ENCODE measurements at regions not wholly inside any gene's neighbourhood (a gene's known extent, or its start where the extent isn't known, plus 50 kb on each side); places are given as distances from the start of the nearest gene placed in this dataset.
"Not testable (repeated sequence)": the region's sequence is repeated elsewhere in the genome, so short reads cannot be mapped to it uniquely, and the experiment has no call there.

GRCh38 chr4:116005037-116005805 lies 891.8 kb upstream of the NDST4 start:
- H3K27ac Mint-ChIP-seq (ENCODE audit: unreplicated experiment): peak overlapping the region; percentile 80
- H3K4me3 Mint-ChIP-seq (ENCODE audit: low read depth, unreplicated experiment): no peak overlapping the region
- TF ChIP-seq CTCF (IDR thresholded peaks at IDR 0.05; ENCODE audit: unreplicated experiment): no peak
- no peaks in the 10 kb centered on the region for H3K4me1 Mint-ChIP-seq (ENCODE audit: low read depth, unreplicated experiment)
- H3K36me3 Mint-ChIP-seq (ENCODE audit: insufficient read depth, unreplicated experiment): no peaks in the 10 kb centered on the region
- DNase-seq: no peak
- no TSS peak for BruUV-seq (replicated peaks)
- CTCF ChIA-PET: no interaction called here
- intact Hi-C loops (cut with micrococcal nuclease; ENCODE audit: unreplicated experiment): no loop called here
- H3K27me3 Mint-ChIP-seq (ENCODE audit: unreplicated experiment): no peaks in the 10 kb centered on the region
- H3K9me3 Mint-ChIP-seq (ENCODE audit: low read depth, unreplicated experiment): peaks cover 6% of the 10 kb centered on the region

- DNase-seq: no peak
- no peaks in the 10 kb centered on the region for H3K27me3 Mint-ChIP-seq (ENCODE audit: unreplicated experiment)
- no peaks in the 10 kb centered on the region for H3K36me3 Mint-ChIP-seq (ENCODE audit: insufficient read depth, unreplicated experiment)
- H3K4me1 Mint-ChIP-seq (ENCODE audit: low read depth, unreplicated experiment): no peaks in the 10 kb centered on the region
- H3K4me3 Mint-ChIP-seq (ENCODE audit: low read depth, unreplicated experiment): no peak overlapping the region
- H3K27ac Mint-ChIP-seq (ENCODE audit: unreplicated experiment): no peak overlapping the region
- BruUV-seq (replicated peaks): no TSS peak
- CTCF ChIA-PET: no interaction called here
- intact Hi-C loops (cut with micrococcal nuclease; ENCODE audit: unreplicated experiment): no loop called here
- TF ChIP-seq CTCF (IDR thresholded peaks at IDR 0.05; ENCODE audit: unreplicated experiment): no peak
- peaks cover 9% of the 10 kb centered on the region for H3K9me3 Mint-ChIP-seq (ENCODE audit: low read depth, unreplicated experiment)
Observed at GRCh38 chr4:116001291-116001690, 887.9 kb upstream of the NDST4 start.

GRCh38 chr4:115986573-115986972 lies 873.2 kb upstream of the NDST4 start:
- no peaks in the 10 kb centered on the region for H3K4me1 Mint-ChIP-seq (ENCODE audit: low read depth, unreplicated experiment)
- no peaks in the 10 kb centered on the region for H3K27me3 Mint-ChIP-seq (ENCODE audit: unreplicated experiment)
- no peak overlapping the region for H3K27ac Mint-ChIP-seq (ENCODE audit: unreplicated experiment)

GRCh38 chr4:115975421-115976001 lies 862.1 kb upstream of the NDST4 start:
- H3K27ac Mint-ChIP-seq (ENCODE audit: unreplicated experiment); H3K4me3 Mint-ChIP-seq (ENCODE audit: low read depth, unreplicated experiment); H3K27me3 Mint-ChIP-seq (ENCODE audit: unreplicated experiment): not testable (repeated sequence)

More at GRCh38 chr4:115986573-115986972, 873.2 kb upstream of the NDST4 start:
- intact Hi-C loops (cut with micrococcal nuclease; ENCODE audit: unreplicated experiment): no loop called here
- CTCF ChIA-PET: no interaction called here
- no peaks in the 10 kb centered on the region for H3K36me3 Mint-ChIP-seq (ENCODE audit: insufficient read depth, unreplicated experiment)
- no peak for TF ChIP-seq CTCF (IDR thresholded peaks at IDR 0.05; ENCODE audit: unreplicated experiment)
- no peak overlapping the region for H3K4me3 Mint-ChIP-seq (ENCODE audit: low read depth, unreplicated experiment)
- DNase-seq: no peak
- H3K9me3 Mint-ChIP-seq (ENCODE audit: low read depth, unreplicated experiment): peaks cover 9% of the 10 kb centered on the region
- BruUV-seq (replicated peaks): no TSS peak

GRCh38 chr4:115973768-115974167 lies 860.3 kb upstream of the NDST4 start:
- no peak for DNase-seq
- intact Hi-C loops (cut with micrococcal nuclease; ENCODE audit: unreplicated experiment): no loop called here
- Mint-ChIP-seq H3K4me1 (ENCODE audit: low read depth, unreplicated experiment) (no peaks in the 10 kb centered on the region), H3K27me3 (ENCODE audit: unreplicated experiment) (no peaks in the 10 kb centered on the region), H3K4me3 (ENCODE audit: low read depth, unreplicated experiment) (no peak overlapping the region), H3K9me3 (ENCODE audit: low read depth, unreplicated experiment) (no peaks in the 10 kb centered on the region), H3K27ac (ENCODE audit: unreplicated experiment) (no peak overlapping the region), H3K36me3 (ENCODE audit: insufficient read depth, unreplicated experiment) (no peaks in the 10 kb centered on the region)
- CTCF ChIA-PET: no interaction called here
- no TSS peak for BruUV-seq (replicated peaks)
- TF ChIP-seq CTCF (IDR thresholded peaks at IDR 0.05; ENCODE audit: unreplicated experiment): no peak

More at GRCh38 chr4:115975421-115976001, 862.1 kb upstream of the NDST4 start:
- BruUV-seq (replicated peaks); H3K4me1 Mint-ChIP-seq (ENCODE audit: low read depth, unreplicated experiment); CTCF ChIA-PET; H3K9me3 Mint-ChIP-seq (ENCODE audit: low read depth, unreplicated experiment); intact Hi-C loops (cut with micrococcal nuclease; ENCODE audit: unreplicated experiment); DNase-seq; H3K36me3 Mint-ChIP-seq (ENCODE audit: insufficient read depth, unreplicated experiment): not testable (repeated sequence)
